GM23248 (cell line): ENCODE measurements at regions not wholly inside any gene's neighbourhood (a gene's known extent, or its start where the extent isn't known, plus 50 kb on each side); places are given as distances from the start of the nearest gene placed in this dataset.

Experiments
- EZH2 ChIP-seq: fragments of 200-600 bp; sonication (generic); IDR thresholded peaks from 2 replicates; pipeline ENCODE4 v1.6.1; 2018; ENCODE audit warnings: antibody characterized with exemption, mild to moderate bottlenecking; ENCODE audit not compliant: insufficient read depth, poor library complexity, severe bottlenecking
- EZH2phosphoT487 ChIP-seq: fragments of 200-600 bp; sonication (generic); IDR thresholded peaks from 2 replicates; pipeline ENCODE4 v1.6.1; 2018; ENCODE audit warnings: antibody characterized with exemption, moderate library complexity, mild to moderate bottlenecking, low read depth; ENCODE audit not compliant: insufficient read depth

GRCh38 chr10:85045046-85045445, 716.7 kb downstream of the CCSER2 start:
- TF ChIP-seq EZH2: no peak
- TF ChIP-seq EZH2phosphoT487: no peak
